T-helper 1 cell (primary cell): ENCODE measurements at regions not wholly inside any gene's neighbourhood (a gene's known extent, or its start where the extent isn't known, plus 50 kb on each side); places are given as distances from the start of the nearest gene placed in this dataset.

Experiments used
- DNase-seq, 5 donors: peaks; one replicate each; pipeline ENCODE4 v3.0.0-alpha.2; 2012 to 2020

- no peak for DNase-seq
Measured at GRCh38 chr12:3336606-3337311, 154.2 kb upstream of the PRMT8 start.

GRCh38 chr12:3337944-3338343 lies 153.1 kb upstream of the PRMT8 start:
- no peak for DNase-seq

GRCh38 chr12:3339221-3339620 lies 151.8 kb upstream of the PRMT8 start:
- no peak for DNase-seq

GRCh38 chr12:3341594-3341993 lies 149.4 kb upstream of the PRMT8 start:
- no peak for DNase-seq

GRCh38 chr12:3342051-3342450 lies 149.0 kb upstream of the PRMT8 start:
- no peak for DNase-seq

- DNase-seq = no peak
Measured at GRCh38 chr12:3348055-3348454, 142.9 kb upstream of the PRMT8 start.

GRCh38 chr12:3350432-3350831 lies 140.6 kb upstream of the PRMT8 start:
- DNase-seq = no peak

GRCh38 chr12:3351731-3352130 lies 139.3 kb upstream of the PRMT8 start:
- no peak for DNase-seq

- no peak for DNase-seq
Measured at GRCh38 chr12:3352230-3352629, 138.8 kb upstream of the PRMT8 start.

- no peak for DNase-seq
Measured at GRCh38 chr12:3353621-3354020, 137.4 kb upstream of the PRMT8 start.

- DNase-seq = no peak
Measured at GRCh38 chr12:3354586-3354985, 136.4 kb upstream of the PRMT8 start.

GRCh38 chr12:3355378-3355900 lies 135.6 kb upstream of the PRMT8 start:
- no peak for DNase-seq

GRCh38 chr12:3357950-3358525 lies 133.0 kb upstream of the PRMT8 start:
- no peak for DNase-seq

GRCh38 chr12:3359478-3359877 lies 131.5 kb upstream of the PRMT8 start:
- DNase-seq = no peak

GRCh38 chr12:3361146-3361545 lies 129.9 kb upstream of the PRMT8 start:
- DNase-seq = no peak

- DNase-seq = no peak
Measured at GRCh38 chr12:3362737-3363136, 128.3 kb upstream of the PRMT8 start.

GRCh38 chr12:3363608-3364007 lies 127.4 kb upstream of the PRMT8 start:
- no peak for DNase-seq

- DNase-seq = no peak
Measured at GRCh38 chr12:3364226-3364625, 126.8 kb upstream of the PRMT8 start.

GRCh38 chr12:3364661-3365462 lies 126.1 kb upstream of the PRMT8 start:
- no peak for DNase-seq

- no peak for DNase-seq
Measured at GRCh38 chr12:3365463-3366411, 125.3 kb upstream of the PRMT8 start.

- DNase-seq = no peak
Measured at GRCh38 chr12:3366451-3367110, 124.4 kb upstream of the PRMT8 start.
